ENCODE measurements at regions not wholly inside any gene's neighbourhood (a gene's known extent, or its start where the extent isn't known, plus 50 kb on each side); places are given as distances from the start of the nearest gene placed in this dataset.

GRCh38 chr6:53974941-53975340 lies 136.3 kb upstream of the MLIP start:
- H3K4me1 Mint-ChIP-seq, result no peaks in the 10 kb centered on the region
- DNase-seq (no peak), ATAC-seq (no peak)
- no peaks in the 10 kb centered on the region for H3K9me3 Mint-ChIP-seq (ENCODE audit: low read depth)
- no peak overlapping the region for H3K27ac Mint-ChIP-seq
- H3K4me3 Mint-ChIP-seq, result no peak overlapping the region
- CTCF ChIA-PET, result no interaction called here
- H3K27me3 Mint-ChIP-seq, result peaks cover 9% of the 10 kb centered on the region
- no peaks in the 10 kb centered on the region for H3K36me3 Mint-ChIP-seq

GRCh38 chr6:53975941-53976615 lies 135.2 kb upstream of the MLIP start:
- H3K4me3 Mint-ChIP-seq, result no peak overlapping the region

GRCh38 chr6:53977551-53977950 lies 133.7 kb upstream of the MLIP start:
- CTCF ChIA-PET, result no interaction called here
- Mint-ChIP-seq H3K4me3 (no peak overlapping the region), H3K9me3 (ENCODE audit: low read depth) (no peaks in the 10 kb centered on the region), H3K4me1 (no peaks in the 10 kb centered on the region), H3K27ac (no peak overlapping the region), H3K36me3 (no peaks in the 10 kb centered on the region), H3K27me3 (no peaks in the 10 kb centered on the region)
- no peak for ATAC-seq
- DNase-seq, result no peak

More at GRCh38 chr6:53975941-53976615, 135.2 kb upstream of the MLIP start:
- Mint-ChIP-seq H3K36me3 (no peaks in the 10 kb centered on the region), H3K27ac (no peak overlapping the region), H3K9me3 (ENCODE audit: low read depth) (no peaks in the 10 kb centered on the region), H3K4me1 (no peaks in the 10 kb centered on the region), H3K27me3 (peaks cover 4% of the 10 kb centered on the region)
- CTCF ChIA-PET, result no interaction called here
- ATAC-seq (no peak), DNase-seq (no peak)

GRCh38 chr6:53979468-53980067 lies 131.7 kb upstream of the MLIP start:
- H3K27me3 Mint-ChIP-seq, result no peaks in the 10 kb centered on the region
- DNase-seq, result no peak
- H3K9me3 Mint-ChIP-seq (ENCODE audit: low read depth), result no peaks in the 10 kb centered on the region

GRCh38 chr6:53982366-53983050 lies 128.7 kb upstream of the MLIP start:
- Mint-ChIP-seq H3K27ac (no peak overlapping the region), H3K9me3 (ENCODE audit: low read depth) (no peaks in the 10 kb centered on the region), H3K27me3 (peaks cover 4% of the 10 kb centered on the region), H3K4me1 (no peaks in the 10 kb centered on the region), H3K36me3 (no peaks in the 10 kb centered on the region), H3K4me3 (no peak overlapping the region)
- DNase-seq (no peak), ATAC-seq (no peak)
- CTCF ChIA-PET, result no interaction called here

More at GRCh38 chr6:53979468-53980067, 131.7 kb upstream of the MLIP start:
- Mint-ChIP-seq H3K4me3 (no peak overlapping the region), H3K27ac (no peak overlapping the region), H3K4me1 (no peaks in the 10 kb centered on the region), H3K36me3 (no peaks in the 10 kb centered on the region)
- CTCF ChIA-PET, result no interaction called here
- no peak for ATAC-seq

- CTCF ChIA-PET, result no interaction called here
- peaks cover 6% of the 10 kb centered on the region for H3K27me3 Mint-ChIP-seq
- no peak overlapping the region for H3K27ac Mint-ChIP-seq
- no peak overlapping the region for H3K4me3 Mint-ChIP-seq
- H3K36me3 Mint-ChIP-seq, result no peaks in the 10 kb centered on the region
- no peaks in the 10 kb centered on the region for H3K9me3 Mint-ChIP-seq (ENCODE audit: low read depth)
- ATAC-seq (no peak), DNase-seq (no peak)
- H3K4me1 Mint-ChIP-seq, result no peaks in the 10 kb centered on the region
Measured at GRCh38 chr6:53983301-53983700, 127.9 kb upstream of the MLIP start.

GRCh38 chr6:53984163-53984562 lies 127.1 kb upstream of the MLIP start:
- Mint-ChIP-seq H3K4me1 (no peaks in the 10 kb centered on the region), H3K27ac (no peak overlapping the region), H3K4me3 (no peak overlapping the region), H3K9me3 (ENCODE audit: low read depth) (no peaks in the 10 kb centered on the region), H3K36me3 (no peaks in the 10 kb centered on the region), H3K27me3 (peaks cover 10% of the 10 kb centered on the region)
- ATAC-seq (no peak), DNase-seq (no peak)
- CTCF ChIA-PET, result no interaction called here

- H3K36me3 Mint-ChIP-seq, result no peaks in the 10 kb centered on the region
- CTCF ChIA-PET, result no interaction called here
- no peak overlapping the region for H3K27ac Mint-ChIP-seq
- no peaks in the 10 kb centered on the region for H3K4me1 Mint-ChIP-seq
- no peaks in the 10 kb centered on the region for H3K9me3 Mint-ChIP-seq (ENCODE audit: low read depth)
- no peak overlapping the region for H3K4me3 Mint-ChIP-seq
- DNase-seq (no peak), ATAC-seq (no peak)
- H3K27me3 Mint-ChIP-seq, result peaks cover 10% of the 10 kb centered on the region
Measured at GRCh38 chr6:53984581-53984980, 126.7 kb upstream of the MLIP start.

GRCh38 chr6:53985366-53985765 lies 125.9 kb upstream of the MLIP start:
- peaks cover 12% of the 10 kb centered on the region for H3K27me3 Mint-ChIP-seq
- DNase-seq, result no peak
- H3K9me3 Mint-ChIP-seq (ENCODE audit: low read depth), result no peaks in the 10 kb centered on the region
- no peak overlapping the region for H3K27ac Mint-ChIP-seq
- H3K4me3 Mint-ChIP-seq, result no peak overlapping the region
- H3K4me1 Mint-ChIP-seq, result no peaks in the 10 kb centered on the region
- H3K36me3 Mint-ChIP-seq, result no peaks in the 10 kb centered on the region
- ATAC-seq, result no peak
- CTCF ChIA-PET, result interaction anchor here (0.9 to 1.0 kb wide), 2 partner anchors 17 to 473 kb away, joined by 3 read pairs; no protein-coding TSS in a partner anchor

GRCh38 chr6:53986165-53986720 lies 125.0 kb upstream of the MLIP start:
- Mint-ChIP-seq H3K4me1 (no peaks in the 10 kb centered on the region), H3K9me3 (ENCODE audit: low read depth) (no peaks in the 10 kb centered on the region), H3K27ac (no peak overlapping the region), H3K4me3 (no peak overlapping the region), H3K36me3 (no peaks in the 10 kb centered on the region), H3K27me3 (peaks cover 15% of the 10 kb centered on the region)
- DNase-seq (no peak), ATAC-seq (no peak)
- CTCF ChIA-PET, result interaction anchor here (0.9 to 1.1 kb wide), 3 partner anchors 18 to 474 kb away, joined by 3 read pairs; no protein-coding TSS in a partner anchor

GRCh38 chr6:53986721-53987521 lies 124.3 kb upstream of the MLIP start:
- no peaks in the 10 kb centered on the region for H3K9me3 Mint-ChIP-seq (ENCODE audit: low read depth)
- H3K27ac Mint-ChIP-seq, result no peak overlapping the region
- DNase-seq (no peak), ATAC-seq (no peak)
- H3K27me3 Mint-ChIP-seq, result peaks cover 15% of the 10 kb centered on the region
- no peak overlapping the region for H3K4me3 Mint-ChIP-seq
- H3K4me1 Mint-ChIP-seq, result no peaks in the 10 kb centered on the region
- H3K36me3 Mint-ChIP-seq, result no peaks in the 10 kb centered on the region
- CTCF ChIA-PET, result interaction anchor here (1.1 kb wide), 1 partner anchor 258 kb away, joined by 3 read pairs; no protein-coding TSS in a partner anchor

GRCh38 chr6:53987522-53987888 lies 123.7 kb upstream of the MLIP start:
- H3K27me3 Mint-ChIP-seq, result peaks cover 15% of the 10 kb centered on the region

GRCh38 chr6:53989504-53989903 lies 121.7 kb upstream of the MLIP start:
- H3K4me3 Mint-ChIP-seq, result no peak overlapping the region
- CTCF ChIA-PET, result no interaction called here
- no peaks in the 10 kb centered on the region for H3K4me1 Mint-ChIP-seq
- no peak overlapping the region for H3K27ac Mint-ChIP-seq
- no peaks in the 10 kb centered on the region for H3K36me3 Mint-ChIP-seq
- H3K9me3 Mint-ChIP-seq (ENCODE audit: low read depth), result no peaks in the 10 kb centered on the region
- DNase-seq, result no peak
- ATAC-seq, result no peak
- peaks cover 17% of the 10 kb centered on the region for H3K27me3 Mint-ChIP-seq

More at GRCh38 chr6:53987522-53987888, 123.7 kb upstream of the MLIP start:
- no peaks in the 10 kb centered on the region for H3K36me3 Mint-ChIP-seq
- DNase-seq (no peak), ATAC-seq (no peak)
- H3K27ac Mint-ChIP-seq, result no peak overlapping the region
- H3K9me3 Mint-ChIP-seq (ENCODE audit: low read depth), result no peaks in the 10 kb centered on the region
- H3K4me3 Mint-ChIP-seq, result no peak overlapping the region
- CTCF ChIA-PET, result no interaction called here
- no peaks in the 10 kb centered on the region for H3K4me1 Mint-ChIP-seq

All from activated CD8-positive, alpha-beta memory T cell treated with anti-CD3 and anti-CD28 coated beads, Interleukin-2, amount 10 ng/mL, durations not matched to agents 7 days and 5 days (primary cell).